ENCODE measurements at regions not wholly inside any gene's neighbourhood (a gene's known extent, or its start where the extent isn't known, plus 50 kb on each side); places are given as distances from the start of the nearest gene placed in this dataset.
"Not testable (repeated sequence)": the region's sequence is repeated elsewhere in the genome, so short reads cannot be mapped to it uniquely, and the experiment has no call there.

GRCh38 chr5:60041996-60042664 is 148.6 kb upstream of the PDE4D start:
- not testable (repeated sequence) for DNase-seq

GRCh38 chr5:60041508-60041907 is 148.0 kb upstream of the PDE4D start:
- DNase-seq = not testable (repeated sequence)

GRCh38 chr5:60036192-60036938 is 142.8 kb upstream of the PDE4D start:
- DNase-seq = no peak

DNA sequence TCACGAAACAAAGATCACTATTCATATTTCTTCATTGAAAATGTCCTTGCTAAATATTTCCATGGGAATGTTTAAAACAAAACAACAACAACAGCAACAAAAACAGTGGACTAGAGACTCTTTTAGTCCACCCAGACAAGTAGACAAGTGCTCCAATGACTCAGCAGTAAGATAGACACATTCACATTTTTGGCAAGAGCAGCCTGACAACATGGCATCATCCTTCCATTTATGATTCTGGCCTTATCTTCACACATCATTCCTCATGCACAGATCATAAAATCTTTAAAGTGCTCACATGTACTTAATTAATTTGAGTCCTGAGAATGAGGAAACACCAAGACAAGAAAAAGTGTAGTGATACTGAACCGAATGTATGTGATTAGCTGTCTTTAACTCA is 132.6 kb upstream of the PDE4D start:
- DNase-seq = peak; percentile 91

DNA sequence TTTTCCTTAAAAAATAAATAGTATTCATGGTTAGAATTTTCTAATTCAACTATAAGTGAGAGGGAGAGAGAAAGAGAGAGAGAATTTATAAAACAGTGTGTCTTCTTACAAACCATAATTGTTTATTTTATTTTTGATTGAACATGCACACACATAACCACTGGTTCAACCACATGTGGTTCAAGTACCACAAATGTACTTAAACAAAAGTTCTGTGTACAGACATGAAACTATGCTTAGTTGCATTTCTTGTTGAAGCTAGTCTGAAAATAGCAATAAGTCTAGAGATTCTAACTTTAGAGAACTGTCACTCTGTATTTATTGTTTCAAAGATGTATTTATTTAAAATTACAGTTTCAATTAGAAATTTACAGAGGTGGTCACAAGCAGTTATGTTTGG is 130.6 kb upstream of the PDE4D start:
- peak; percentile 12 for DNase-seq

DNA sequence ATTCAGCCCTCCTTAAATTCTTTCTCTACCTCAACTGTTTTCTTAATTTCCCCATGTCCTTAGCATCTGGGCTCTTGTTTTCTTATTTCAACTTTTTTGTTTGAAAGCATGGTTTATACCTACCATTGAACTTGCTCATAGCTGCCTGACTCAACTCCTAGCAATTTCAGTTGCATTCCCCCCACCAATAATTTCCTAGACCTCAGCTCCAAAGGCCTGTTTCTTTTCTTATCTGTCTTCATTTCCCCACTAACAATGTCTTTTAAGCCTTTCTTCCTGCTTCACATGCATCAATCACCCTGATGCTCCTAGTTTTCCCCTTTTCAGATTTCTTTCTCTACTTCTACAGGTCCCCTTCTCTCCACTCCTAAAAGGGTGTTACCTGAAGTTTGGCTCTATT is 129.7 kb upstream of the PDE4D start:
- peak; percentile 79 for DNase-seq

DNA sequence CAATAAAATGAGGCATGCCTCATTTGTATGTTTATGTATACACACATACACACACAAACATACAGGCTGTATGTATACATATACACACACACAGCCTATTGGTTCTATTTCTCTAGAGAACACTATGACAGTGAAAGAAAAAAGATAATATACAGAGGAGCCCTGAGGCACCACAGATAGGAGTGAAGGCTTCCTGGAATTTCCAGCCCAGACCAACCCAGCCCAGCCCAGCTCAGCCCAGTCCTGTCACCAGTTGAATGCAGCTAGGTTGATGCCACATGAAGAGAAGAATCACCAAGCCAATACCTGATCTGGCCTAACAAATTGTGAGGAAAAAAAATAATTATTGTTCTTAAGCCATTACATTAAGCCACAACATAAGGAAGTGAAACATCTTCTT is 126.9 kb upstream of the PDE4D start:
- no peak for DNase-seq

GRCh38 chr5:60018960-60019359 is 125.4 kb upstream of the PDE4D start:
- DNase-seq = not testable (repeated sequence)

DNA sequence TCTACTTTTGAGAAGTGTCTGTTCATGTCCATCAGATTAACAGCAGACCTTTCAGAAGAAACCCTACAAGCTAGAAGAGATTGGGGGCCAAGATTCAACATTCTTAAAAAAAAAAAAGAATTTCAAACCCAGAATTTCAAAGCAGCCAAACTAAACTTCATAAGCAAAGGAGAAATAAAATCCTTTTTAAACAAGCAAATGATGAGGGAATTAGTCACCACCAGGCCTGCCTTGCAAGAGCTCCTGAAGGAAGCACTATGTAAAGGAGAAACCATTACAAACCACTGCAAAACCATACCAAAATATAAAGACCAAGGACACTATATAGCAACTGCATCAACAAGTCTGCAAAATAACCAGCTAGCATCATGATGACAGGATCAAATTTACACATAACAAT is 124.6 kb upstream of the PDE4D start:
- DNase-seq = no peak

DNA sequence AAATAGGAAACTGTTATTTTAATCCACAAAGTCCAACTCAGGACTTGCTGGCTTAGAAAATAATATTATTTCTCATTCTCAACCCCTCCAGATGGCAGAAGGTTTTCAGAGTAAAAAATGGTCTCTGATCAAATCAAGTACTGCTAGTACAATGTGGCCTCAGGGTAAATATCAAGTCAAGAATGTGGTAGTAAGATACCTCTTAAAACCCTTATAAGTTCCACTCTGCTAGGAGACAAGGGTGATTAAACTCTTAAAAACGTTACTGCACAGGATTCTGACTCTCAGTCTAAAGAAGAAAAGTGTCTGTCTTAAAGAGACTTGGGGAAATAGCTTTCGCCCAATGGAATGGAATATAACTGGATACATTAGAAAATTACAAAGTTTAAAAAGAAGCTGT is 120.8 kb upstream of the PDE4D start:
- DNase-seq = no peak

GRCh38 chr5:60010853-60011252 is 117.3 kb upstream of the PDE4D start:
- no peak for DNase-seq

GRCh38 chr5:60010328-60010727 is 116.8 kb upstream of the PDE4D start:
- DNase-seq = no peak

DNA sequence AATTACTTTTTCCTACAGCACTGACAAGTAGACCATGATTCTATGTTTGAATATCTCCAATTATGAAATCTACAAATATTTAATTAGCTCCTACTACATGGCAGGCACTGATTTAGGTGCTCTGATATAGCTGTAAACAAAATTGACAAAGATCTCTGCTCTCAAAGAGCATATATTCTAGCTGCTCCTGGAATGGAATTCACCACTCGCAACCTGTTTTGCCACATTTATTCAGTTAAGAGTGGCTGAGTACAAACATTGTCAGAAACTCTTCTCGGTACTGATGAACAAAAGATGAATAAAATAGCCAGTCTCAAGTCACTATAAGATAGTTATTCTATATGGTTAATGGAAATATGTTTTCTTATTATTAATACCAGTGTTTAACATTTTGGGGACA is 114.2 kb upstream of the PDE4D start:
- no peak for DNase-seq

GRCh38 chr5:59999056-59999455 is 105.5 kb upstream of the PDE4D start:
- DNase-seq = peak; percentile 95

DNA sequence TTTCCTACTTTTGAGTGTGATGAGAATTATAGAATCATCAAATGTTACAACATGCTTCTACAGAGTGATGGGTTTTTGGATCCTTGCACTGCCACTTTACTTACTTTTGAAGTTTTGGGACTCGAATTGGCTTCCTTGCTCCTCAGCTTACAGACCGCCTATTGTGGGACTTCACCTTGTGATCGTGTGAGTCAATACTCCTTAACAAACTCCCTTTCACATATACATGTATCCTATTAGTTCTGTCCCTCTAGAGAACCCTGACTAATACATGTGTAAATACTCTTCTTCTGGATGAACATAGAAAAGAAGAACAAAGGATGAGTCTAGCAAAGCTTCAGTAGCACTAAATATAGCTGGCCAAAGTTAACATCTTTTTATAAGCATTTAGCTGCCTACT is 98.7 kb upstream of the PDE4D start:
- no peak for DNase-seq

GRCh38 chr5:59988396-59988795 is 94.9 kb upstream of the PDE4D start:
- DNase-seq = no peak

GRCh38 chr5:59976342-59976741 is 82.8 kb upstream of the PDE4D start:
- no peak for DNase-seq

DNA sequence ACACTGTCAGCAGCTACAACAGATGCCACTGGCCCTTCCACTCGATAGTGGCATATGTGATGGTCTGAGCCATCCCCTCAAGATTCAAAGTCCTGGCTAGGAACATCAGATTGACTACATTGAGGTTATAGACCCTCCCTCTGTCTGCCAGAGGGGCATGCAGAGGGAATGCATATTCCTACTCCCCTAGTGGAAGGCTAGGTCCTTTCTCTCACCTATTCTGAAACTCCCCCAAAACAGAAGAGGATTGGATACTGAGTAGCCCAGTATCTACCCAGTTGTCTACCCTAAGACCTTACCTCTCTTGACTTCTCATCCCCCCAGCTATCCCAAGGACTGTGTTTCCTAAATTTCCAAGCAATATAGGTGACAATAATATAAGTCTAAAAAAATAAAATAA is 78.5 kb upstream of the PDE4D start:
- DNase-seq = no peak

DNA sequence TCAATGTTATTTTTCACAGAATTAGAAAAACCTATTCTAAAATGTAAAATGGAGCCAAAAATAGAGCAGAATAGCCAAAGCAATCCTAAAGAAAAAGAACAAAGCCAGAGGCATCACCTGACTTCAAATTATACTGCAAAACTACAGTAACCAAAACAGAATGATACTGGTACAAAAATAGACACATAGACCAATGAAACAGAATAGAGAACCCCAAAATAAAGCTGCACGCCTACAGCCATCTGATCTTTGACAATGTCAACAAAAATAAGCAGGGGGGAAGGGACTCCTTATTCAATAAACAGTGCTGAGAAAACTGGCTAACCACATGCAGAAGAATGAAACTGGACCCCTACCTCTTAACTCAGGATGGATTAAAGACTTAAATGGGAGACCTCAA is 65.8 kb upstream of the PDE4D start:
- no peak for DNase-seq

DNA sequence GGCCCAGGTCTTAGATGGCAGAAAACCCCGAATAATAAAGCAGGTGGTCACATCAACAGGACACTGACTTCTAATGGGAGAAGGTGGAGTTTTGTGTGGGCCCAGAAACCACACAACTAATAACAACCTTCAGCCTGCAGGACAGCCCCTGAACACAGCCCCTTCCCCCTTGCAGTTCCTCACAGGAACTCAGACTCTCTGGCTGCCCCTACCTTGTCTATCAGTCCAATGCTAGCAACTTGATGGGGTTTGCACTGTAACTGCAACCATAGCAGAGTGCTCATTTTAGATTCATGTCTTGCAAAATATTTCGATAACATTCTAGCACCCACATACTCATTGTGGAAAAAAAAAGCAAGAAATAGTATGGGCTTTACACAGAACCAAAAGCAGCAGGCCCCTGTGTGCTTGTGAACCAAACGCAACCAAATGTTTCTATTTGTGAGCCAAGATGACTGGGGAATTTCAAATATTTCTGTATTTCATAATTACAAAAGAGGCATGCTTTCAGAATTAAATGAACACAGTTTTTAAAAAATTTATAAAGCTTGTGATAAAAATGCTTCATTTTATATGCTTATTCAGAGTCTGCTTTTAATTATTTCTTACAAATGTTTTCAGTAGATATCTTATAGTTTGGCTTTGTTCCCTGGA is 62.7 kb upstream of the PDE4D start:
- peak; percentile 69 for DNase-seq

- DNase-seq = no peak
Observed at GRCh38 chr5:59955241-59955640, 61.7 kb upstream of the PDE4D start.

DNA sequence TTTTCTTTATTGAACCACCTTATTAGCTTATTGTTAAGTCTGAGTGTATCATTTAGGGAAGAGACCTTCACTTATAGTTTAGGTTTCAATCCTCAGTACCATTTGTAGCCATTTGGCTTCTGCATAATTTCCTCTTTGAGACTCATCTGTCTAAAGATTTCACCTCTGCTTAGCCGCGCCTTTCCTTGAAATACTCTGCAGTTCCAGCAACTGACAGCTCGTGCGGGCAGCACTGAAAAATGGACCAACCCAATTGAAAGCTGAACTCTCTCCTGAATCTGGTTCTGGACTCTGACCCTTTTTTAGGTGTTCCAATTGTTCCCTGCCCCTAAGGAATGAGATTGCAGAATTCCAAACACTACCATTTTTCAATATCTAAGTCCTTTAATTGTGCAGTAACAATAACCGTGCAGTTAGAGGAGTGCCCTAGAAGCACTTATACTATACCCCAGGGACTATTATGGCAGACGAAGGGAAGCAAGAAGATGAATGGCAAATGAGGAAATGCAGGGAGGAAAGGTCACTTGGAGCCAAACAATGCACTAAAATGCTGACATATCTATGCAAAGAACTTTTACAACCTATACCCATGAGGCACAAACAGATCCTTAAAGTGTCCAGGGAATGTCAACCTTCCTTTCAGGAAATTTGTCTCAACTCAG is 50.1 kb upstream of the PDE4D start:
- no peak for DNase-seq

Data from fibroblast of skin of abdomen (primary cell).